H9 (cell line): ENCODE measurements at regions not wholly inside any gene's neighbourhood (a gene's known extent, or its start where the extent isn't known, plus 50 kb on each side); places are given as distances from the start of the nearest gene placed in this dataset.

ENCODE experiments used
- DNase-seq: peaks from one replicate; pipeline ENCODE4 v3.0.0-alpha.2; 2017
- H2AFZ ChIP-seq: one replicate; pipeline ENCODE4 v1.6.1; 2013; ENCODE audit warnings: mild to moderate bottlenecking, low read length, control low read depth, moderate library complexity
- H2AK5ac ChIP-seq: 2 replicates; pipeline ENCODE4 v1.6.1; 2013; ENCODE audit warnings: low read length, control low read depth, mixed read lengths; ENCODE audit not compliant: insufficient read length
- H2BK120ac ChIP-seq: one replicate; pipeline ENCODE4 v1.6.1; 2013; ENCODE audit warnings: low read depth, mild to moderate bottlenecking, low read length, control low read depth, inconsistent platforms; ENCODE audit not compliant: poor library complexity, severe bottlenecking
- H2BK12ac ChIP-seq: 2 replicates; pipeline ENCODE4 v1.6.1; 2013; ENCODE audit warnings: low read length, control low read depth, mixed read lengths, low read depth; ENCODE audit not compliant: insufficient read length
- H2BK15ac ChIP-seq: 2 replicates; pipeline ENCODE4 v1.6.1; 2013; ENCODE audit warnings: low read depth, low read length, control low read depth
- H2BK20ac ChIP-seq: one replicate; pipeline ENCODE4 v1.6.1; 2013; ENCODE audit warnings: low read depth, mild to moderate bottlenecking, low read length, control low read depth, inconsistent platforms; ENCODE audit not compliant: poor library complexity, severe bottlenecking
- H2BK5ac ChIP-seq: 2 replicates; pipeline ENCODE4 v1.6.1; 2013; ENCODE audit warnings: low read length, control low read depth, mixed read lengths; ENCODE audit not compliant: insufficient read length
- H3K14ac ChIP-seq: 2 replicates; pipeline ENCODE4 v1.6.1; 2013; ENCODE audit warnings: low read length, control low read depth; ENCODE audit not compliant: insufficient read depth
- H3K18ac ChIP-seq: 2 replicates; pipeline ENCODE4 v1.6.1; 2013; ENCODE audit warnings: low read depth, mild to moderate bottlenecking, mixed read lengths, low read length, control low read depth; ENCODE audit not compliant: insufficient read length
- H3K23ac ChIP-seq: 2 replicates; pipeline ENCODE4 v1.6.1; 2013; ENCODE audit warnings: low read length, control low read depth, mixed read lengths, low read depth; ENCODE audit not compliant: insufficient read length
- H3K23me2 ChIP-seq: 2 replicates; pipeline ENCODE4 v1.6.1; 2013; ENCODE audit warnings: low read depth, mild to moderate bottlenecking, mixed read lengths, low read length, control low read depth; ENCODE audit not compliant: insufficient read length, poor library complexity, severe bottlenecking
- H3K27ac ChIP-seq: 2 replicates; pipeline ENCODE4 v1.5.1; 2013; ENCODE audit warnings: low read length, control low read depth, mixed read lengths, low read depth; ENCODE audit not compliant: insufficient read length
- H3K27me3 ChIP-seq: 2 replicates; pipeline ENCODE4 v1.6.1; 2013; ENCODE audit warnings: low read length, control low read depth, inconsistent platforms; ENCODE audit not compliant: insufficient read depth
- H3K4ac ChIP-seq: 2 replicates; pipeline ENCODE4 v1.6.1; 2013; ENCODE audit warnings: low read depth, mild to moderate bottlenecking, control low read depth, inconsistent platforms, low read length, moderate library complexity
- H3K4me1 ChIP-seq: 2 replicates; pipeline ENCODE4 v1.6.1; 2013; ENCODE audit warnings: low read length, control low read depth, inconsistent platforms; ENCODE audit not compliant: insufficient read depth
- H3K4me2 ChIP-seq: 2 replicates; pipeline ENCODE4 v1.6.1; 2013; ENCODE audit warnings: low read length, control low read depth, mixed read lengths; ENCODE audit not compliant: insufficient read length, insufficient read depth
- H3K56ac ChIP-seq: 2 replicates; pipeline ENCODE4 v1.6.1; 2013; ENCODE audit warnings: low read depth, mild to moderate bottlenecking, mixed read lengths, low read length, control low read depth; ENCODE audit not compliant: insufficient read length
- H3K79me1 ChIP-seq: 2 replicates; pipeline ENCODE4 v1.6.1; 2013; ENCODE audit warnings: low read depth, mild to moderate bottlenecking, moderate library complexity, low read length, control low read depth, inconsistent platforms; ENCODE audit not compliant: insufficient read depth, poor library complexity, severe bottlenecking
- H3K79me2 ChIP-seq: 2 replicates; pipeline ENCODE4 v1.6.1; 2013; ENCODE audit warnings: low read length, control low read depth, inconsistent platforms; ENCODE audit not compliant: insufficient read depth
- H3K9ac ChIP-seq: 2 replicates; pipeline ENCODE4 v1.6.1; 2013; ENCODE audit warnings: low read length, control low read depth, mixed read lengths; ENCODE audit not compliant: insufficient read length; ENCODE audit errors: extremely low read depth
- H3K9me3 ChIP-seq: one replicate; pipeline ENCODE4 v1.6.1; 2013; ENCODE audit warnings: low read depth, low read length, inconsistent platforms; ENCODE audit not compliant: control insufficient read depth
- H3T11ph ChIP-seq: one replicate; pipeline ENCODE4 v1.6.1; 2013; ENCODE audit warnings: mild to moderate bottlenecking, low read length, control low read depth, inconsistent platforms
- H4K20me1 ChIP-seq: one replicate; pipeline ENCODE4 v1.6.1; 2013; ENCODE audit not compliant: control insufficient read depth, insufficient read length, insufficient read depth
- H4K5ac ChIP-seq: 2 replicates; pipeline ENCODE4 v1.6.1; 2013; ENCODE audit warnings: low read depth, mild to moderate bottlenecking, mixed read lengths, low read length, control low read depth; ENCODE audit not compliant: insufficient read length
- H4K8ac ChIP-seq: replicated peaks from 2 replicates; pipeline ENCODE4 v1.6.1; 2013; ENCODE audit warnings: low read length, control low read depth, mixed read lengths, low read depth; ENCODE audit not compliant: insufficient read length
- H4K91ac ChIP-seq: 2 replicates; pipeline ENCODE4 v1.6.1; 2013; ENCODE audit warnings: low read depth, mild to moderate bottlenecking, moderate library complexity, mixed read lengths, low read length, control low read depth; ENCODE audit not compliant: insufficient read length
- H3K27ac Mint-ChIP-seq, 3 experiments: 2 replicates in 2 of 3; 3 replicates in 1 of 3; pipeline ENCODE4 v1.8.0; 2020 to 2021; ENCODE audit warnings: mixed read lengths in 3 of 3, mild to moderate bottlenecking in 1 of 3, moderate library complexity in 1 of 3
- H3K27me3 Mint-ChIP-seq: 2 replicates; pipeline ENCODE4 v1.8.0; 2021; ENCODE audit warnings: low read depth, mild to moderate bottlenecking, moderate library complexity, mixed read lengths
- H3K36me3 Mint-ChIP-seq, 3 experiments: 2 replicates in 2 of 3; 3 replicates in 1 of 3; pipeline ENCODE4 v1.8.0; 2020 to 2021; ENCODE audit warnings: low read depth in 3 of 3, mixed read lengths in 3 of 3; ENCODE audit not compliant: insufficient read depth in 1 of 3
- H3K4me1 Mint-ChIP-seq, 2 experiments: 2 replicates each; pipeline ENCODE4 v1.8.0; 2020; ENCODE audit warnings: mixed read lengths in 2 of 2
- H3K4me3 Mint-ChIP-seq, 2 experiments: 2 replicates in 1 of 2; 3 replicates in 1 of 2; pipeline ENCODE4 v1.8.0; 2020 to 2021; ENCODE audit warnings: mild to moderate bottlenecking in 2 of 2, mixed read lengths in 2 of 2, moderate library complexity in 1 of 2
- H3K9me3 Mint-ChIP-seq, 2 experiments: 2 replicates in 1 of 2; 3 replicates in 1 of 2; pipeline ENCODE4 v1.8.0; 2020; ENCODE audit warnings: mild to moderate bottlenecking in 2 of 2, mixed read lengths in 2 of 2, moderate library complexity in 1 of 2
- WGBS: extraction: QIAGEN DNeasy Blood & Tissue Kit; methylation state at CpG from one replicate; pipeline ENCODE4 v1.1.7; 2013; ENCODE audit warnings: missing lambda C conversion rate, low lambda C conversion rate, mixed read lengths; ENCODE audit not compliant: insufficient read length; ENCODE audit errors: extremely low coverage; 5-methylcytosine and 5-hydroxymethylcytosine counted together
- TF ChIP-seq, protein P1 (sequence below): fragments of 200-600 bp; sonication (generic); conservative IDR thresholded peaks from 3 replicates; pipeline ENCODE4 v1.8.0; 2021; ENCODE audit warnings: antibody characterized with exemption, mild to moderate bottlenecking

DNA sequence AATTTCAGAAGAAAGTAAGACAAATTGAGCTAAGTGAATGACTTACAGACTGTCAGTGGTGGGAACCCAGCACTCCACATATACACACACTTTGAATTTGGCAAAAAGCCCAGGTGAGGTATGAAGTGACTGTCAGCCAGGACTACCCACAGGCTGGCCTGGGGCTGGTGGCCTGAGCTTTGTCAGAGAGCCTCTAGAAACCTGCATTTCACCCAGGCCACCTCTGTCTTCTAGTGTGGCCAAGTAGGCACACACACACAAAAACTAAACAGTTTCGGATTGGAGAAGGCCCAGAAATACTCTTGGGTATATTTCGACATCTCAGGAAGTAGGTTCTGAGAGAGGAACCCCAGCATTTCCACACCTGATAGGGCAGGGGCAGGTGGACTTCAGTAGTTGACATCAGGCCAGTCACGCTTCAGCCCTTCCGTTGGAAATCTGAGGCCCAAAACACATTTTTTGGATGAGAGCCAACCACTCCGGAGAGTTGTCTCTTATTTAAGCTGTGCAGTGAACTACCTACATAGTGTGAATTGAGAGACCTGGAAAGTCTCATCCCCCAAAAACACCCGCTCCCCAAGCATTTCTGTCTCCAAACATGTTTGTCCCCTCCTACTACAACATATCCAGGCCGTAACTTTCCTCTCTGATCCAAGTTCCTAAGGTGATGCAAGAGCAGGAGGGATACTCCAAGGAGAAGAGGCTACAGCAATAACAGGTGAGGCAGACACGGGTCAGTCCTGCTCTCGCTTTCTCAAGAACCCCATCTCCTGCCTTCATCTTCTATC is 167.2 kb upstream of the PROX1 start:
- H4K5ac ChIP-seq: no peak overlapping the region
- H3K79me2 ChIP-seq: no peaks in the 10 kb centered on the region
- no peak overlapping the region for H4K8ac ChIP-seq
- H2AFZ ChIP-seq: no peak overlapping the region
- H2BK15ac ChIP-seq: no peak overlapping the region
- no peak overlapping the region for H2BK5ac ChIP-seq
- H2BK120ac ChIP-seq: no peak overlapping the region
- no peak overlapping the region for H4K91ac ChIP-seq
- no peak overlapping the region for H3K23ac ChIP-seq
- no peaks in the 10 kb centered on the region for H4K20me1 ChIP-seq
- Mint-ChIP-seq H3K4me3 (no peak overlapping the region), H3K27ac (no peak overlapping the region), H3K9me3 (no peaks in the 10 kb centered on the region), H3K36me3 (no peaks in the 10 kb centered on the region), H3K4me1 (no peaks in the 10 kb centered on the region), H3K27me3 (no peaks in the 10 kb centered on the region; the same call in 1 of the 2 replicates)
- H3K9me3 ChIP-seq: no peaks in the 10 kb centered on the region
- H3K18ac ChIP-seq: no peak overlapping the region
- H3K79me1 ChIP-seq: no peaks in the 10 kb centered on the region
- no peak overlapping the region for H2AK5ac ChIP-seq
- H3K56ac ChIP-seq: no peak overlapping the region
- no peak for DNase-seq
- H3T11ph ChIP-seq: no peak overlapping the region
- no peak overlapping the region for H3K14ac ChIP-seq
- H3K4ac ChIP-seq: no peak overlapping the region
- no peak overlapping the region for H3K9ac ChIP-seq
- TF ChIP-seq, protein P1, sequence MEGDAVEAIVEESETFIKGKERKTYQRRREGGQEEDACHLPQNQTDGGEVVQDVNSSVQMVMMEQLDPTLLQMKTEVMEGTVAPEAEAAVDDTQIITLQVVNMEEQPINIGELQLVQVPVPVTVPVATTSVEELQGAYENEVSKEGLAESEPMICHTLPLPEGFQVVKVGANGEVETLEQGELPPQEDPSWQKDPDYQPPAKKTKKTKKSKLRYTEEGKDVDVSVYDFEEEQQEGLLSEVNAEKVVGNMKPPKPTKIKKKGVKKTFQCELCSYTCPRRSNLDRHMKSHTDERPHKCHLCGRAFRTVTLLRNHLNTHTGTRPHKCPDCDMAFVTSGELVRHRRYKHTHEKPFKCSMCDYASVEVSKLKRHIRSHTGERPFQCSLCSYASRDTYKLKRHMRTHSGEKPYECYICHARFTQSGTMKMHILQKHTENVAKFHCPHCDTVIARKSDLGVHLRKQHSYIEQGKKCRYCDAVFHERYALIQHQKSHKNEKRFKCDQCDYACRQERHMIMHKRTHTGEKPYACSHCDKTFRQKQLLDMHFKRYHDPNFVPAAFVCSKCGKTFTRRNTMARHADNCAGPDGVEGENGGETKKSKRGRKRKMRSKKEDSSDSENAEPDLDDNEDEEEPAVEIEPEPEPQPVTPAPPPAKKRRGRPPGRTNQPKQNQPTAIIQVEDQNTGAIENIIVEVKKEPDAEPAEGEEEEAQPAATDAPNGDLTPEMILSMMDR: no peak
- H3K27ac ChIP-seq: no peak overlapping the region
- no peaks in the 10 kb centered on the region for H3K23me2 ChIP-seq
- H3K4me1 ChIP-seq: no peaks in the 10 kb centered on the region
- H2BK20ac ChIP-seq: no peak overlapping the region
- H2BK12ac ChIP-seq: no peak overlapping the region
- H3K4me2 ChIP-seq: no peak overlapping the region
- H3K27me3 ChIP-seq: no peaks in the 10 kb centered on the region; the same call in 1 of the 2 replicates
- no CpG with 5 or more reads among the region's 9 CpGs for WGBS
